Ishikawa (cell line): ENCODE measurements at regions not wholly inside any gene's neighbourhood (a gene's known extent, or its start where the extent isn't known, plus 50 kb on each side); places are given as distances from the start of the nearest gene placed in this dataset.

Experiments
- CEBPB ChIP-seq: IDR thresholded peaks from 2 replicates; pipeline ENCODE4 v1.6.1; 2012
- CREB1 ChIP-seq: IDR thresholded peaks from 2 replicates; pipeline ENCODE4 v1.6.1; 2012; ENCODE audit warnings: low read depth
- EGR1 ChIP-seq: IDR thresholded peaks from 2 replicates; pipeline ENCODE4 v1.6.1; 2012
- EP300 ChIP-seq: IDR thresholded peaks from 2 replicates; pipeline ENCODE4 v1.6.1; 2012; ENCODE audit warnings: borderline replicate concordance
- FOXM1 ChIP-seq: IDR thresholded peaks from 2 replicates; pipeline ENCODE4 v1.6.1; 2012; ENCODE audit warnings: low read depth, borderline replicate concordance
- NFIC ChIP-seq: IDR thresholded peaks from 2 replicates; pipeline ENCODE4 v1.6.1; 2012
- RAD21 ChIP-seq: IDR thresholded peaks from 2 replicates; pipeline ENCODE4 v1.6.1; 2012; ENCODE audit warnings: low read depth
- TAF1 ChIP-seq: IDR thresholded peaks from 2 replicates; pipeline ENCODE4 v1.6.1; 2012; ENCODE audit warnings: low read depth, mild to moderate bottlenecking
- TCF12 ChIP-seq: IDR thresholded peaks from 2 replicates; pipeline ENCODE4 v1.6.1; 2012; ENCODE audit warnings: low read depth
- TEAD4 ChIP-seq: IDR thresholded peaks from 2 replicates; pipeline ENCODE4 v1.6.1; 2012
- USF1 ChIP-seq: IDR thresholded peaks from 2 replicates; pipeline ENCODE4 v1.6.1; 2012
- YY1 ChIP-seq: IDR thresholded peaks from 2 replicates; pipeline ENCODE4 v1.6.1; 2012; ENCODE audit warnings: low read depth
- ZBTB7A ChIP-seq: IDR thresholded peaks from 2 replicates; pipeline ENCODE4 v1.6.1; 2012; ENCODE audit warnings: low read depth
- TF ChIP-seq, protein P1 (sequence below): IDR thresholded peaks from 2 replicates; pipeline ENCODE4 v1.6.1; 2012; ENCODE audit warnings: low read depth, mild to moderate bottlenecking
- TF ChIP-seq, protein P2 (sequence below): IDR thresholded peaks from 2 replicates; pipeline ENCODE4 v1.6.1; 2012

- TF ChIP-seq CREB1 (no peak), TCF12 (no peak), TEAD4 (no peak), FOXM1 (no peak), YY1 (no peak), CEBPB (no peak), USF1 (no peak), ZBTB7A (no peak)
Measured at GRCh38 chr22:27578937-27579617, 222.5 kb downstream of the MN1 start.

GRCh38 chr22:27580311-27580897 is 221.2 kb downstream of the MN1 start:
- TF ChIP-seq YY1, result no peak
- no peak for TF ChIP-seq TAF1
- TF ChIP-seq EGR1, result no peak
- TF ChIP-seq, protein P1, sequence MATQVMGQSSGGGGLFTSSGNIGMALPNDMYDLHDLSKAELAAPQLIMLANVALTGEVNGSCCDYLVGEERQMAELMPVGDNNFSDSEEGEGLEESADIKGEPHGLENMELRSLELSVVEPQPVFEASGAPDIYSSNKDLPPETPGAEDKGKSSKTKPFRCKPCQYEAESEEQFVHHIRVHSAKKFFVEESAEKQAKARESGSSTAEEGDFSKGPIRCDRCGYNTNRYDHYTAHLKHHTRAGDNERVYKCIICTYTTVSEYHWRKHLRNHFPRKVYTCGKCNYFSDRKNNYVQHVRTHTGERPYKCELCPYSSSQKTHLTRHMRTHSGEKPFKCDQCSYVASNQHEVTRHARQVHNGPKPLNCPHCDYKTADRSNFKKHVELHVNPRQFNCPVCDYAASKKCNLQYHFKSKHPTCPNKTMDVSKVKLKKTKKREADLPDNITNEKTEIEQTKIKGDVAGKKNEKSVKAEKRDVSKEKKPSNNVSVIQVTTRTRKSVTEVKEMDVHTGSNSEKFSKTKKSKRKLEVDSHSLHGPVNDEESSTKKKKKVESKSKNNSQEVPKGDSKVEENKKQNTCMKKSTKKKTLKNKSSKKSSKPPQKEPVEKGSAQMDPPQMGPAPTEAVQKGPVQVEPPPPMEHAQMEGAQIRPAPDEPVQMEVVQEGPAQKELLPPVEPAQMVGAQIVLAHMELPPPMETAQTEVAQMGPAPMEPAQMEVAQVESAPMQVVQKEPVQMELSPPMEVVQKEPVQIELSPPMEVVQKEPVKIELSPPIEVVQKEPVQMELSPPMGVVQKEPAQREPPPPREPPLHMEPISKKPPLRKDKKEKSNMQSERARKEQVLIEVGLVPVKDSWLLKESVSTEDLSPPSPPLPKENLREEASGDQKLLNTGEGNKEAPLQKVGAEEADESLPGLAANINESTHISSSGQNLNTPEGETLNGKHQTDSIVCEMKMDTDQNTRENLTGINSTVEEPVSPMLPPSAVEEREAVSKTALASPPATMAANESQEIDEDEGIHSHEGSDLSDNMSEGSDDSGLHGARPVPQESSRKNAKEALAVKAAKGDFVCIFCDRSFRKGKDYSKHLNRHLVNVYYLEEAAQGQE, result no peak
- TF ChIP-seq TEAD4, result no peak
- TF ChIP-seq EP300, result no peak
- TF ChIP-seq RAD21, result no peak
- TF ChIP-seq, protein P2, sequence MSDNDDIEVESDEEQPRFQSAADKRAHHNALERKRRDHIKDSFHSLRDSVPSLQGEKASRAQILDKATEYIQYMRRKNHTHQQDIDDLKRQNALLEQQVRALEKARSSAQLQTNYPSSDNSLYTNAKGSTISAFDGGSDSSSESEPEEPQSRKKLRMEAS, result no peak
- TF ChIP-seq TCF12, result no peak
- no peak for TF ChIP-seq CREB1
- TF ChIP-seq CEBPB, result no peak
- no peak for TF ChIP-seq NFIC
- TF ChIP-seq ZBTB7A, result no peak
- TF ChIP-seq USF1, result no peak
- TF ChIP-seq FOXM1, result no peak

DNA sequence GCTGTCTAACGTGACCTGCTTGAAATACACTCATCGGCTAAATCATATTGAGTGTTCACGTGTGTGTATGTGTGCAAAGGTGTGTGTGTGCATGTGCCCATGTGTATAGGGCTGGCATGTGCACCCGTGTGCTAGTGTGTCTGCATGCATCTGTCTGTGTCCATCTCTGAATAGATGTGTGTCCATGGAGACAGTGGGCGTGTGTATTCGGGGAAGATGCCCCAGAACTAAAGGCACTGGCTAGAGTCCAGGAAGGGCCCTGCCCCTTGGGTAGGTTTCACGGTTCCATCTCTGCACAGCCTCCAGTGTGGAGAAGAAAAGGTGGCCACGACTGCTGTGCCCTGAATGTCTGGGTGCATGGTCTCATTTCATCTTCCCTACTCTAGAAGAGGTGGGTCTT is 220.3 kb downstream of the MN1 start:
- TF ChIP-seq ZBTB7A (no peak), NFIC (no peak), RAD21 (no peak), TEAD4 (no peak), USF1 (no peak), CEBPB (no peak), YY1 (no peak)
- TF ChIP-seq, protein P2, result no peak
- TF ChIP-seq, protein P1, result no peak

DNA sequence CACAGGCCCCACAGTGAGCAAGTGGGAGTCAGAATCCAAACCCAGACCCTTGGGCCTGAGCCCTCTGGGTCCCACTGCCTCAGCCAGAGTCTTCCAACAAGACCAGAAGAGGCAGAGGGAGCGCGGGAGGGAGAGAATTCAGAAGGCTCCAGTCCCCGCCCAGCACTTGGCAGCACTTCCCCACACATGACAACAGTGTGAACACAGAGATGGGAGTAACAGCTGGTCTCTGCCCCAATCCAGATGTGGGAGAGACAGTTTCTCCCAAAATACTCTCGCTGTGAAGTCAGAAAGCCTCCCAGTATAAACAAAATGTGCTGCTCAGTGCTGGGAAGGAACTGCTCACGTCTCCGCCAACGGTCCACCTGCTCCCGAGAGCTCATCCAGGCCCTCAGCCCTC is 219.9 kb downstream of the MN1 start:
- TF ChIP-seq FOXM1 (no peak), ZBTB7A (no peak), TAF1 (no peak), TEAD4 (no peak), YY1 (no peak), CREB1 (no peak), RAD21 (no peak)
- TF ChIP-seq, protein P1, result no peak
- TF ChIP-seq, protein P2, result no peak
